A549 (cell line): ENCODE measurements at regions not wholly inside any gene's neighbourhood (a gene's known extent, or its start where the extent isn't known, plus 50 kb on each side); places are given as distances from the start of the nearest gene placed in this dataset.

Source experiments
- CBX2 ChIP-seq: fragments of 200-600 bp; sonication (generic); IDR thresholded peaks from 2 replicates; pipeline ENCODE4 v1.6.1; 2016; ENCODE audit warnings: low read depth, mild to moderate bottlenecking, borderline replicate concordance
- CBX8 ChIP-seq: fragments of 200-600 bp; sonication (generic); IDR thresholded peaks from 2 replicates; pipeline ENCODE4 v1.6.1; 2016
- CEBPB ChIP-seq, 2 experiments: fragments of >200 bp in 1 of 2; sonication (Bioruptor Twin) in 1 of 2; formaldehyde crosslinking in 1 of 2; IDR thresholded peaks; 2 replicates each; pipeline ENCODE4 v1.6.1; 2012 to 2016
- CTCF ChIP-seq: fragments of >200 bp; sonication (Bioruptor Twin); formaldehyde crosslinking; IDR thresholded peaks from 3 replicates; pipeline ENCODE4 v1.5.1; 2016
- EP300 ChIP-seq, 2 experiments: fragments of >200 bp; sonication (Bioruptor Twin); formaldehyde crosslinking; IDR thresholded peaks; 2 replicates in 1 of 2; 3 replicates in 1 of 2; pipeline ENCODE4 v1.6.1; 2016 to 2017
- FOSL2 ChIP-seq, 2 experiments: fragments of 450-650 bp in 1 of 2; fragments of >200 bp in 1 of 2; sonication (Bioruptor Twin) in 1 of 2; formaldehyde crosslinking; IDR thresholded peaks; 2 replicates each; pipeline versions ENCODE4 v1.5.0 to v1.6.1; 2016 to 2020; ENCODE audit warnings: mild to moderate bottlenecking in 1 of 2, moderate library complexity in 1 of 2
- JUN ChIP-seq, 2 experiments: fragments of >200 bp; sonication (Bioruptor Twin); formaldehyde crosslinking; IDR thresholded peaks; 2 replicates in 1 of 2; 3 replicates in 1 of 2; pipeline ENCODE4 v1.6.1; 2016 to 2017
- JUNB ChIP-seq: fragments of >200 bp; sonication (Bioruptor Twin); formaldehyde crosslinking; IDR thresholded peaks from 2 replicates; pipeline ENCODE4 v1.6.1; 2016
- MAFK ChIP-seq: fragments of 450-650 bp; IDR thresholded peaks from 2 replicates; pipeline ENCODE4 v1.6.1; 2014; ENCODE audit not compliant: partially characterized antibody
- MAX ChIP-seq: IDR thresholded peaks from 2 replicates; pipeline ENCODE4 v1.6.1; 2012
- POLR2A ChIP-seq: IDR thresholded peaks from 2 replicates; pipeline ENCODE4 v1.6.1; 2012; ENCODE audit warnings: mild to moderate bottlenecking, low read length
- RAD21 ChIP-seq, 2 experiments: fragments of >200 bp in 1 of 2; sonication (Bioruptor Twin) in 1 of 2; formaldehyde crosslinking in 1 of 2; IDR thresholded peaks in 1 of 2; conservative IDR thresholded peaks in 1 of 2; 2 replicates in 1 of 2; 3 replicates in 1 of 2; pipeline ENCODE4 v1.6.1; 2012 to 2018; ENCODE audit warnings: inconsistent platforms in 1 of 2
- USF2 ChIP-seq: fragments of 450-650 bp; IDR thresholded peaks from 2 replicates; pipeline ENCODE4 v1.6.1; 2014; ENCODE audit warnings: antibody characterized with exemption

- TF ChIP-seq RAD21 (conservative IDR thresholded peaks at IDR 0.05 in 1 of 2, IDR thresholded peaks at IDR 0.05 in 1 of 2), result no peak
- TF ChIP-seq CTCF, result no peak
- TF ChIP-seq JUNB, result no peak
- no peak for TF ChIP-seq POLR2A
- TF ChIP-seq EP300 (IDR thresholded peaks at IDR 0.05), result no peak
- TF ChIP-seq JUN (IDR thresholded peaks at IDR 0.05), result no peak
- no peak for TF ChIP-seq MAFK
- TF ChIP-seq CBX8, result no peak
- no peak for TF ChIP-seq MAX
- no peak for TF ChIP-seq CBX2
- TF ChIP-seq CEBPB (IDR thresholded peaks at IDR 0.05), result no peak
- no peak for TF ChIP-seq FOSL2 (IDR thresholded peaks at IDR 0.05)
- no peak for TF ChIP-seq FOSL2 (CRISPR knock-in tag; IDR thresholded peaks at IDR 0.05)
- no peak for TF ChIP-seq USF2
These were observed 586.7 kb upstream of the CITED2 start for GRCh38 chr6:139961190-139961589.
